PFSK-1 (cell line): ENCODE measurements at regions not wholly inside any gene's neighbourhood (a gene's known extent, or its start where the extent isn't known, plus 50 kb on each side); places are given as distances from the start of the nearest gene placed in this dataset.

Experiments used
- FOXP2 ChIP-seq: optimal IDR thresholded peaks from 2 replicates; pipeline ENCODE3; 2011; ENCODE audit warnings: borderline replicate concordance, control low read depth, inconsistent platforms; ENCODE audit not compliant: insufficient read depth; ENCODE audit errors: extremely low read length, extremely low read depth
- POLR2AphosphoS5 ChIP-seq: IDR thresholded peaks from 2 replicates; pipeline ENCODE4 v1.6.1; 2012; ENCODE audit warnings: low read depth, mild to moderate bottlenecking, control low read depth, low read length, moderate library complexity
- SIN3A ChIP-seq: IDR thresholded peaks from 2 replicates; pipeline ENCODE4 v1.6.1; 2012; ENCODE audit warnings: mild to moderate bottlenecking, low read length, moderate library complexity, borderline replicate concordance; ENCODE audit not compliant: insufficient read depth
- TAF1 ChIP-seq: IDR thresholded peaks from 2 replicates; pipeline ENCODE4 v1.6.1; 2012; ENCODE audit warnings: low read length, control low read depth, borderline replicate concordance; ENCODE audit not compliant: insufficient read depth
- TF ChIP-seq, protein P1 (sequence below), 2 experiments: IDR thresholded peaks; 2 replicates each; pipeline versions ENCODE4 v1.6.1 to v1.8.0; 2011 to 2012; ENCODE audit warnings: low read depth in 2 of 2, low read length in 2 of 2, control low read depth in 1 of 2, inconsistent platforms in 1 of 2, mild to moderate bottlenecking in 1 of 2, moderate library complexity in 1 of 2; ENCODE audit not compliant: insufficient read depth in 1 of 2

GRCh38 chr14:97368900-97369564, 571.9 kb downstream of the VRK1 start:
- TF ChIP-seq SIN3A: no peak
- no peak for TF ChIP-seq POLR2AphosphoS5
- TF ChIP-seq, protein P1, sequence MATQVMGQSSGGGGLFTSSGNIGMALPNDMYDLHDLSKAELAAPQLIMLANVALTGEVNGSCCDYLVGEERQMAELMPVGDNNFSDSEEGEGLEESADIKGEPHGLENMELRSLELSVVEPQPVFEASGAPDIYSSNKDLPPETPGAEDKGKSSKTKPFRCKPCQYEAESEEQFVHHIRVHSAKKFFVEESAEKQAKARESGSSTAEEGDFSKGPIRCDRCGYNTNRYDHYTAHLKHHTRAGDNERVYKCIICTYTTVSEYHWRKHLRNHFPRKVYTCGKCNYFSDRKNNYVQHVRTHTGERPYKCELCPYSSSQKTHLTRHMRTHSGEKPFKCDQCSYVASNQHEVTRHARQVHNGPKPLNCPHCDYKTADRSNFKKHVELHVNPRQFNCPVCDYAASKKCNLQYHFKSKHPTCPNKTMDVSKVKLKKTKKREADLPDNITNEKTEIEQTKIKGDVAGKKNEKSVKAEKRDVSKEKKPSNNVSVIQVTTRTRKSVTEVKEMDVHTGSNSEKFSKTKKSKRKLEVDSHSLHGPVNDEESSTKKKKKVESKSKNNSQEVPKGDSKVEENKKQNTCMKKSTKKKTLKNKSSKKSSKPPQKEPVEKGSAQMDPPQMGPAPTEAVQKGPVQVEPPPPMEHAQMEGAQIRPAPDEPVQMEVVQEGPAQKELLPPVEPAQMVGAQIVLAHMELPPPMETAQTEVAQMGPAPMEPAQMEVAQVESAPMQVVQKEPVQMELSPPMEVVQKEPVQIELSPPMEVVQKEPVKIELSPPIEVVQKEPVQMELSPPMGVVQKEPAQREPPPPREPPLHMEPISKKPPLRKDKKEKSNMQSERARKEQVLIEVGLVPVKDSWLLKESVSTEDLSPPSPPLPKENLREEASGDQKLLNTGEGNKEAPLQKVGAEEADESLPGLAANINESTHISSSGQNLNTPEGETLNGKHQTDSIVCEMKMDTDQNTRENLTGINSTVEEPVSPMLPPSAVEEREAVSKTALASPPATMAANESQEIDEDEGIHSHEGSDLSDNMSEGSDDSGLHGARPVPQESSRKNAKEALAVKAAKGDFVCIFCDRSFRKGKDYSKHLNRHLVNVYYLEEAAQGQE (IDR thresholded peaks at IDR 0.05; ENCODE audit: insufficient read depth in 1 of 2, low read depth in 2 of 2, low read length in 2 of 2): no peak
- no peak for TF ChIP-seq FOXP2
- TF ChIP-seq TAF1: no peak

GRCh38 chr14:97369901-97370300, 572.7 kb downstream of the VRK1 start:
- TF ChIP-seq, protein P1 (IDR thresholded peaks at IDR 0.05; ENCODE audit: insufficient read depth in 1 of 2, low read depth in 2 of 2, low read length in 2 of 2): no peak
- no peak for TF ChIP-seq SIN3A
- no peak for TF ChIP-seq TAF1
- no peak for TF ChIP-seq POLR2AphosphoS5
- TF ChIP-seq FOXP2: no peak

GRCh38 chr14:97376310-97376709, 579.1 kb downstream of the VRK1 start:
- TF ChIP-seq FOXP2 (no peak), SIN3A (no peak), POLR2AphosphoS5 (no peak), TAF1 (no peak)
- TF ChIP-seq, protein P1 (IDR thresholded peaks at IDR 0.05; ENCODE audit: insufficient read depth in 1 of 2, low read depth in 2 of 2, low read length in 2 of 2): no peak

GRCh38 chr14:97377550-97377949, 580.4 kb downstream of the VRK1 start:
- no peak for TF ChIP-seq SIN3A
- TF ChIP-seq, protein P1 (IDR thresholded peaks at IDR 0.05; ENCODE audit: insufficient read depth in 1 of 2, low read depth in 2 of 2, low read length in 2 of 2): no peak
- TF ChIP-seq FOXP2: no peak
- no peak for TF ChIP-seq TAF1
- no peak for TF ChIP-seq POLR2AphosphoS5

GRCh38 chr14:97379091-97379531, 581.9 kb downstream of the VRK1 start:
- TF ChIP-seq POLR2AphosphoS5: no peak
